Suppressor macrophage (primary cell): ENCODE measurements at regions not wholly inside any gene's neighbourhood (a gene's known extent, or its start where the extent isn't known, plus 50 kb on each side); places are given as distances from the start of the nearest gene placed in this dataset.
A peak's percentile ranks its signal among the peaks of the same experiment; 100 is the strongest.

ENCODE experiments used
- DNase-seq, 4 experiments: peaks; one replicate each; pipeline ENCODE4 v3.0.0-alpha.2; 2020 to 2022

- peak in 1 of 4 experiments; percentile 1 for DNase-seq
Observed at GRCh38 chr4:151962138-151962823, 201.5 kb upstream of the GATB start.

- no peak for DNase-seq
Observed at GRCh38 chr4:151961456-151961855, 200.6 kb upstream of the GATB start.

GRCh38 chr4:151960449-151961230 lies 199.8 kb upstream of the GATB start:
- DNase-seq = no peak

- DNase-seq = no peak
Observed at GRCh38 chr4:151957153-151957552, 196.3 kb upstream of the GATB start.

DNA sequence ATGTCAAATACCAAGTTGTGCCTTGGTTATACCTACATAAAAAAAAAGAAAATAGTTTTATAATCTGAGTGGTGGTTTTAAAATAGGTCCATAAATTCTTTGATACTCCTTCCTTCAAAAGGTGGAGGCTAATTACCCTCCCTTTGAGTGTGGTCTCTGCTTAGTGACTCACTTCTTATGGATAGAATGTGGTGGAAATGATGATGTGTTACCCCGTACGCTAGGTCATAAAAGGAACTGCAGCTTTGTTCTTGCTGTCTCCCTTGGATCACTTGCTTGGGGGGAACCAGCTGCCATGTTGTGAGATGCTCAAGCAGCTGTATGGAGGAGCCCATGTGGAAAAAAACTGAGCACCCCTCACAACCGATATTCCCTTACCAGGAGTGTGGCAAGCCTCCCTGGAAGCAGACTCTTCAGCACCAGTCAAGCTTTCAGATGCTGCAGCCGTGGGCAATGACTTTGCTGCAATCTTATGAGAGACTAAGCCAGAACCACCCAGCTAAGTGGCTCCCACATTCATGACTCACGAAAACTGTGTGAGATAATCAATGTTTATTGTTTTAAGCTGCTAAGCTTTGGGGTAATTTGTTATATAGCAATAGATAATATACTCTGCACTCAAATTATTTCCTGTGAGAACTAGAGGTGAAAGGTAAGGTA lies 195.0 kb upstream of the GATB start:
- no peak for DNase-seq

DNA sequence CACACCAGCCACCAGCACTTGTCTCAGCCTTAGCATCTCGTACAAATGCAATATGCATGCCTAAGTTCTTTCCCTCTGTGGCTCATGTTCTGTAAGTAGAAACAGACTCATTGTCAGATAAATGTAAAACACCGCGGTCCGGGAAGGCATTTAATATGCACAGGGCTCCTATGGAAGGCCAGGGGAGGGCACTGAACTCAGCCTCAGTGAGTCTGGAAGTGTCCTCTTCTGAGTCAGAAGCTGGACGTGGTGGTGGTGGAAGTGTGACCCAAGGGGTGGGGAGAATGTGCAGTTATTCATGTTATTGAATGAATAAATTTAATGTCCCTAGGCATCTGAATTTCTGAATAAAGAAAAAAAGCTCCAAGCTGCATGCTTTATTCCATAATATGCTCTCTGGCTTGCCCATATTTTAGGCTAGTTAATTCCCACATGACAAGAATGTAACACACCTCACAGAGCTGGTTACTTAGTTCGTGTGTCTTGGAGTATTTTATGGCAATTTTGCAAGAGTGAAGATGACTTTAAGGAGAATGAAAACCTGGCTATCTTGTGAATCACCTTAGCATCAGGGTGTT lies 193.1 kb upstream of the GATB start:
- DNase-seq = no peak

DNA sequence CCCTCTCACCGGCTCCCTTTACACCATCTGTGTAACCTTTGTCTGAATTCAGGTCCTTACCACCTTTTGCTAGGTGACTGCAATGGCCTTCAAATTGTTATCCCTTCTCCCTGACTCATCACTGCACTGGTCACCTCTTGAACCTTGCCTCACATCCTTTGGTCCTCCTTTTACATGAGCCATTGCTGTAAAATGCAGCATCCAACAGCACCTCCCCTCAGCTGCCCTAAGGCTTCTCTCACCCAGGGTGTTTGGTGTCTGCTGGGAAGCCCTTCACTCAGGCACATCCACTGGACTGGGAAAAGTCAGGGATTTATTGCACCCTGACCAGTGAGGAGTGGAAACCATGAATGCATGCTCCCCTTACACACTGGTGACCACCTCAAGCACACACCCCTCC lies 192.5 kb upstream of the GATB start:
- DNase-seq = no peak

- DNase-seq = no peak
Observed at GRCh38 chr4:151952711-151953254, 192.0 kb upstream of the GATB start.

DNA sequence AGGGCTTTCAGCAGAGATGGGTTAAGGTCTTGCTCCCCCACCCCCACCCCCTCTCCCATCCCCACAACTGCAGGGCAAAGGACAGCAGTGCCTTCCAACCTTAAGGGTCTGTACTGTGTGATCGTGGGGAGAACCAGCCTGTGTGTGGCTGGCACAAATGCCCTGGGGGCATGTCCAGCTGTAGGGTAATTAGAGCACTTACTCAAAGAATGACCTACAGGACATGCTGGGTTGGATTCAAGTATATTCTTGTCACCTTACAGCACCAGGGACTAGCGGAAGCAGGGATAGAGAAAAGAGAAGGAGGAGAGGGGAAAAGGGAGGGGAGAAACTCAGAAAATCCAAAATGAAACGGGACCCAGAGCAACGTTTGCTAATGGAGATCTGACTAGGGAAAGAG lies 191.3 kb upstream of the GATB start:
- DNase-seq = no peak

- DNase-seq = no peak
Observed at GRCh38 chr4:151951671-151952050, 190.9 kb upstream of the GATB start.

DNA sequence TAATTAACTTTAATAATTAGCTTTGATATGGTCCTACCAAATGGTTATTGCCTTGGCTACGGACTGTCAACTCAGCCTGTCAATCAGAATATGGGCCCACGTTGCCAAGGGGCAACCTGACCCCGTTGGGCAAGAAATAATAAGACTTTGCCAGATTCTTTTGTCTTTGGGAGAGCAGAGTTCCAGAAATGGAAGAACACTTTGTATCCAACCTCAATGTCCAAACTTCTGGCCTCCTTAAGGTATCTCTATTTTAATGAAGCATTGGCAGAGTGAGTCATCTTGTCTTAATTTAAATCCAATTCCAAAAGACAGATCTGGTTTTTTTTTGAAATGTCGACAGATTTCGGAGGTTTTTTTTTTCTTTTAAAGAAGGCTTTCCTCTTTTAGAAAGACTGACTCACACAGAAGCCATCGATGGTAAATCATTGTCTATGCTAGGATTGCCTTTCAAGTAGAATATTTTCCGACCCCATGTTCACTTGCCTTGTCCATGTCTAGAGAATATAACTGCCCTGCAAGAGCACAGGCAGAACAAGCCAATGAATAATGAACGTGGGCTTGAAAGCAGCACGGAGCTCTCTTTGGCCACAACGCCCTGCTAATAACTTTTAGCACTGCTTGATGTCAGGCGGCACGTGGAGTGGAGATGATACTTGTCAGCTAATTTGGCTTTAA lies 190.3 kb upstream of the GATB start:
- DNase-seq = no peak

DNA sequence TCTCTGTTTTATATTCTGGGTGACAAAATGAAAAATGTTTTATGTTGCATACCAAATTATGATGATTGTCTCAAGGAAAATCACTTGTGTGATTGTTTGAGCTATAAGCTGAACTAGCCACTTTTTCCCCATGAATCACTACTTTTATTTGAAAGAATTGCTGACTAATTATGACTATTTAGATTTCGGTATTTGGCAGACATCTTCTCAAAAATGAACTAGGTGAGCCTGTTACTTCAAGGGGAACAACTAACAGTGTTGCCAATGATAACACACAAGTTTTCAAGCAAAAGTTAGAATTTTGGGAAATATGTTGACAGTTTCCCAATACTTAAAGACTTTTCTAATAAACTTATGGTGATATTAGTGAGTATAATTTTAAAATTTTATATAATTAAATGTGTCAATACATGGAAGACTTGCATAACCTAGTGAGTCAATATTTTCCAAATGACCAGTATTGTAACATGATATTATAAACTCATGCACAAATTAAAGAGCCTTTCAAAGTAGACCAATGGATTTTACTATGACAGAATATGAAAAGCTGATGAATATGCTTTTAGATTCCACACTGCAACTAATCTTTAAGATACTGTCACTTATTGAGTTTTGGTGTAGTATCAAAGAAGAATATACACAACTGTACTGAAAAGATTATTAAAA lies 187.7 kb upstream of the GATB start:
- DNase-seq = no peak

DNA sequence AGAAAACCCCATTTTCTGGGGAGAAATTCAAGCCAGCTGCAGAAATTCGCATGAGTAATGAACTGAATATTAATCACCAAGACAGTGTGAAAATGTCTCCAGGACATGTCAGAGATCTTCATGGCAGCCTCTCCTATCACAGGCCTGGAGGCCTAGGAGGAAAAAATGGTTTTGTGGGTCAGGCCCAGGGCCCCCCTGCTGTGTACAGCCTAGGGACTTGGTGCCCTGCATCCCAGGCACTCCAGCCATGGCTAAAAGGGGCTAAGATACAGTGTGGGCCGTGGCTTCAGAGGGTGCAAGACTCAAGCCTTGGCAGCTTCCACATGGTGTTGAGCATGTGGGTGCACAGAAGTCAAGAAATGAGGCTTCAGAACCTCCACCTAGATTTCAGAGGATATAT lies 185.9 kb upstream of the GATB start:
- DNase-seq = no peak

DNA sequence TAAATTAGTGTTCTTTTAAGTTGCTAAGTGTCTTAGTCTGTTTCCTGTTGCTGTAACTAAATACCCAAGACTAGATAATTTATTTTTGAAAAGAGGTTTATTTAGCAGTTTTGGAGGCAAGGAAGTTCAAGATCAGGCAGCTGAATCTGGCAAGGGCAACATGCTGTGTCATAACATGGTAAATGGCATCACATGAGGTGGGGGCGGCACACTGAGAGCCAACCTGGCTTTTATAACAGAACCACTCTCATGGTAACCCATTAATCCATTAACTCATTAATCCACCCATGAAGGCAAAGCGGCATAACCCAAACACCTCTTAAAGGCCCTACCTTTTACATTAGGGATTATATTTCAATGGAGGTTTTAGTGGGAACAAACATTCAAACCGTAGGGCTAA lies 182.2 kb upstream of the GATB start:
- DNase-seq = no peak

- DNase-seq = peak in 2 of 4 experiments; percentile 1 to 6
Observed at GRCh38 chr4:151940926-151941617, 180.3 kb upstream of the GATB start.

DNA sequence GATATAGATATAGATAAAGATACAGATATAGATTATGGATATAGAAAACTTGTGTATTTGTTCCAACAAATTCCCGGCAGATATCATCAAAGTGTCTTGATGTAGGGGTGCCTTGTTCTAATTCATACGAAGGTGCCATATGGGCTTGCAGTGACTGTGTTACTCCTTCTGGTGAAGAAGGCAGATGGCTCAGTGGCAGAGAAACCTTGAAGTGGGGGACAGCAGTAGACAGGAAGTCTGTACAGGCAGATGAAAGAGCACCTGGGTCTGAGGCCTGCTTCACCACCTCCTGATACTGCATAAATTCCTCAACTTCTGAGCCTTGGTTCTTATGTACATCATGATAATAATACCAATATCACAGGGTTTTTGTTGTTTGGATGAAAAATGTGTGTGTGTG lies 179.5 kb upstream of the GATB start:
- DNase-seq = no peak

- no peak for DNase-seq
Observed at GRCh38 chr4:151939670-151940069, 178.9 kb upstream of the GATB start.

DNA sequence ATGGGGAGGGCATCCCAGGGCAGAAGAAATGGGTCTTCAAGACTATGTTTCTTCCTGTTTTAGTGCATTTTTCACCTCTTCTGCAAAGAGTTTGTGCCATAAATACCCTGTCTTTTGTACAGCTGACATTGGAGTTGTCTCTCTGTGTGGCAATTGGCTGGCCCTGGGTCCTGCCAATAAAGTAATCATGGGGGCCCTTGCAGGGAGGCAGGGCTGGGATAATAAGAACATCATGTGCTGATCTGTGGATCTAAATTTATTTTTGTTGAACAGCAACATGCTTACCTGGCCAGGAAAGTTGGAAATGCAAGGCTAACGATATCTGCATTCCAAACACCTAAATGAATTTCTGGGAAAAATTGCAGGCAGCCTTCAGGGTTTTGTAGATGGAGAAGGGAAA lies 174.6 kb upstream of the GATB start:
- DNase-seq = no peak

GRCh38 chr4:151934766-151935165 lies 174.0 kb upstream of the GATB start:
- no peak for DNase-seq

DNA sequence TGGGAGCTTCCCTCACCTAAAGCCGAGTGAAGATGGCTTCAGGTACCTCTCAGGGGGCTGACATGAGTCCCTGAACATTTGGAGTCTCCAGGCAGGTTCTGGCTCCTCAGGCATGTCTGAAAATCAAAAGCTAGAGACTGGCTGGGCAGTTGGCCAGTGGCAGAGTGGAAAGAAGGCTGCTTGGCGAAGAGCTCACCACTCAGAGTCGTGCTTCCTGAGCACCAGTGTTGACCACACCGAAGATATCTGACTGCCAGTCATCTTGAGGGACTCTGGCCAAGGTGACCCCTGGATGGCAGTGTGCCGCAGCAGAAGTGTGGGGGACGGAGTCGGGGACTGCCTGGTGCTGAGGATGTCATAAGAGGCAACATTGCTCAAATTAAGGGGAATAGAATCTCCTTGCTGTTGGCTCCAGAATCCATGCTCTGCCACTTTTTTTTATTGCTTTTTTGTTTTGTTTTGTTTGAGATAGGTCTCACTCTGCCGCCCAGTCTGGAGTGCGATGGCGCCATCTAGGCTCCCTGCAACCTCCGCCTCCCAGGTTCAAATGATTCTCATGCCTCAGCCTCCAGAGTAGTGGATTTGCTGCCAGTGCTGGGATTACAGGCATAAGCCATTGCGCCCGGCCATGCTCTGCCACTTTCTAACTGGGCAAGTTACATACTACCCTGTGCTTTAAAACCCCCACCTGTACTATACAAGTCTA lies 172.5 kb upstream of the GATB start:
- DNase-seq = no peak

- DNase-seq = no peak
Observed at GRCh38 chr4:151931563-151931962, 170.8 kb upstream of the GATB start.
